Occipital lobe (tissue), 1 donor: ENCODE measurements at regions not wholly inside any gene's neighbourhood (a gene's known extent, or its start where the extent isn't known, plus 50 kb on each side); places are given as distances from the start of the nearest gene placed in this dataset.
"Not testable (repeated sequence)": the region's sequence is repeated elsewhere in the genome, so short reads cannot be mapped to it uniquely, and the experiment has no call there.

Experiments used
- DNase-seq: peaks from one replicate; lab custom pipeline; 2025; lab: John Stamatoyannopoulos, UW

DNA sequence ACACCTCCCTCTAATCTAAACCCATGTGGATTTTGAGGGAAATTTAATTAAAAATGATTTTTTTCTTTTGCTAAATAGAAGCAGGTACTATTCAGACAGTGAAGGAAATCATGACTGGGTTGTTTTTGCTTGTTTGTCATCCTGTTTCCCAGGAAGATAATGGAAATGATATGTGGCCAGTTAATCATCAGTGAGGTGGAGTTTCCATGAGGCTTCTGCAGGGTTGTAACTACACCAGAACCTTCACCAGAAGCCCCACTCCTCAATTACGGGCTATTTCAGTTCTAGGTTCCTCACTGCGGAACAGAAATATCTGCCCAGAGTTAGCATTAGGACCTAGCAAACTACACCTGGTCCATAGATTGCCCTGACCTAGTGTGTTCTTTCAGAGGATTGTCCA, 394.0 kb downstream of the DLEU7 start:
- no peak for DNase-seq

DNA sequence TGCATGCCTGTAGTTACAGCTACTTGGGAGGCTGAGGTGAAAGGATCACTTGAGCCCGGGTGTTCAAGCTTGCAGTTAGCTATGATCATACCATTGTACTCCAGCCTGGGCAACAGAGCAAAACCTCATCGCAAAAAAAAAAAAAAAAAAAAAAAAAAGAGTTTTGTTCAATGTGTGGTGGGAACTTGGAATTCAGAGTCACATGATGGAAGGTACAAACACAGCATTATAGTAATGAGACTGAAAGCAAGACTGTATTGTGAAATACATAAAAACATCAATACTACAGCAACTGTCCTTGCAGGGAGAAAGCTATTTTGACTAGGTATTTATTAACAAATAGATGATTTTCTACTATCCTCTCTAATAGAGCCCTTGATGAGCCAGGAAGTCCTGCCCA, 393.2 kb downstream of the DLEU7 start:
- no peak for DNase-seq

DNA sequence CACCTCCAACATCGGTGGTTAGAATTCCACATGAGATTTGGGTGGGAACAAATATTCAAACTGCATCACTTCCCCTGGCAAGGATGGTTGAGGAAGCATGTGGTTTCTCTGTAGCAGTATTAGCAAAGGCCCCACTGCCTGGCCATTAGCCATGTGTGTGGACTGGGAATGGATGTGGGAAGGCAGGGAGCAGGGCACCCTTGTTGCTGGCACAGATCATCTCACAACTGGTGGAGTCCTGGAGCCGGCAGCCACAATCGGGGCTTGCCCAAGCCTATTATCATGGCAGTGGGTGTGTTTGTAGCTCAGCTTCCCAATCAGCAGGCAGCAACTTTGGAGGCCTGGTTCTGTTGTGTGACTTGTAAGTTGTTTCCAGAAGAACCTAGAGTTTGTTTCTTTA, 391.9 kb downstream of the DLEU7 start:
- DNase-seq, result no peak

DNA sequence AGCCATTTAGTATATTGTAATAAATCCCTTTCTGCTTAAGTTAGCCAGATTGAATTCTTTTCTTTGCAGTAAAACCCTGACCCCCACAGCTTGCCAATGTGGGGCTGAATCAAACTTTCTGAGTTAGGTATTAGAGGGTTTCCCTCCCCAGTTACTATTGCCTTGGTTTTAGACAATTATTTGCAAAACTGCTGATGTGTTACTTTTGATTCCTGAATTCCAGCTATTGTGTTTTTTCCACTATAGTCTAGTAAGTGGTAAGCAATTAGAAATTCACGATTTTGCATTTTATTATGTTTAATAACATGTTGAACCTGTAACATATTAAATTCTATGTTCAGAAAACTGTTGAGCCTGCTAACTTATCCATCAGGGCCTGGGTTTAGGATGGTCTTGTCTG, 391.5 kb downstream of the DLEU7 start:
- no peak for DNase-seq

DNA sequence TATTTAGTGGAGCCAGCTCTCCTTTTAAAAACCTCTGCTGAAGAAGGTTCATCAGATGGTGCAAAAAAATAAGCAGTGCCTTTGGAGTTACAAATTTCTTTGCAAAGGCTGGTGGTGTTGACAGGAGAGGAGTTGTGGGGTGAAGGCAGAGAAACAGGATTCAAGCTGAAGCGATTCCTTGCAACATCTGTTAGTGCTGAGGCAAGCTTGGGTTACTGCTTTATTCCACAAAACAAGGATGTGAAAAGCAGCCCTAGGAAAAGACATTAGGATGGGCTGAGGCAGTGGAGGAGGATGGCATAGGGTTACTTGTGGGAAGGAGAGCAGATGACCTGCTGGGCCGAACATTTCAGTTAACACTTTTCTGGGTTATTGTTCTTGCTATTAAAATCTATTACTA, 390.7 kb downstream of the DLEU7 start:
- DNase-seq, result no peak

DNA sequence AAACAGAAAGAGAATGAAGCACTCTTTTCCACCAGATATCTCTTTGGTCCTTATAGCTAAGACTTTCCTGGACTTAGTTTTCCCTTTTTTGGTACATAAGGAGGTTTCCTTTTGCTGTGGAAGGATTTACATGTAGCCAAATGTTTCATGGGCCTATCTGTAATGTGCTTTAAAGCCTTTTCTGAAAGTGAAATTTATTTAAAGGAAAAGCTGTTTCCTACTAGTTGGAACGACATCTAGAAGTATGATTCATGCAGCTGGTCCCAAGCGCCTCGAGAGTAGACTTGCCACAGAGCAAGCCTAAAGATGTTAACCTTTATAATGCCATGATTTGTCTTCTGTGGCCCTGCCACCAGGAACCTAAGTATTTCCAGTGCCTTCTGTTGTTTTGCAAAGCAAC, 390.3 kb downstream of the DLEU7 start:
- no peak for DNase-seq

DNA sequence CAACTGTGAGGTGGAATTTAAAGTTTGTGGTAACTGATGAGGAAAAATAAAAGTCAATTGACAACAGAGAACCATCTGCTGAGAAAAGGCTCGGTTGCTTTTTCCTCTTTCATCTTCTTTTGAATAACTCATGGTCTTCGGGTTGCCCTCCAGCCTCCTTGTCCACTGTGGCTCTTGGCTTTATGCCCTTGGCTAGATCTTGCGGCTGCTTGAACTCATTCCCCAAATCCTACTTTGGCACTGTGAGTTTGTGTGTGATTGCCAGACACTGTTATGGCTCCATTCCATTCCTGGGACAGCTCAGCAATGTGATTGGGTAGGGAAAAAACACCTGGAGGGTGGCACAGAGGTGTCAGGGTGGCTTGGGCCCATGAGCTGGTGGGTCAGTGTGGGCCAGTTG, 387.4 kb downstream of the DLEU7 start:
- DNase-seq, result no peak

DNA sequence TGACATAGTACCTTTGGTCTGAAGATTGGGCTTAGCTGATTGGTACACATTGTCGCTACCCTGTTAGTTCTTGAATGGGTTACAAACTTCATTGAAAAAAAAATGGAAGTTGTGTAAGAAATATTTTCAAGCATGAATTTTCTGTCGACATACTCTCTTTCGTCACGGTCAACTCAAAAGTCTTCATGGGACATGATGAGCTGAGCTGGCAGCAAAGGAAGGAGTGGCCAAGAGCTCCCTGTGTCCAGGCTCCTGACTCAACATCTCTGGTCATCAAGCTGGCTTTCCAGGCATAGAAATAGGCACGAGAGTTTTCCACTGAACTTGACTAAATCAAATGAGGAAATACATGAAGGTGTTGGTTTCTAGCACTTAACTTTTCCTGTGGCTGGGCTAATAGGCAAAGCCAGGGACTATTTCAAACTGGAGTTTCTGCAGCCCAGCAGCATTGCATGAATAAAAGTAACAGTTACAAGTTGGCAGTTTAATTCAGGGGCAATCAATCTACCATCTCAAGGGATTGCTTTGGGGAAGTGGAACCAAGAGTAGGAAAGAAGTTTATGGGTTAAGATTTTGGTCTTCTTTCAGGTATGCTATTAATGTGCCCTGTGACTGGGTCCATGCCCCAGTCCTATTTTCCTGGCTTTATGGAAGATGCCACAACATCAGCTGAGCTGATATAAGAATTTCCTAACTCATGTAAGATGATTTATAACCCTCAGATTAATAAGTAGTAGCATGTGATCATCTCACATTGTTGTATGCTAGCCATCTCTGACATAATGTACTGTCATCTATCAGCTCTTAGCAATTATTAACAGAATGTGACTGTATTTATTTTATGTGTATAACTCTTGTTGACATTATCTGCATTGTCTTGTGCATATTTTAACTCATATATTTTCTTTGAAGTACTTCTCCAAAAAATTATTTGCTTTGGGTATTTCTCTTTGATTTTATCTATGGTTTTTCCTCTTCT, 385.8 kb downstream of the DLEU7 start:
- DNase-seq, result no peak

DNA sequence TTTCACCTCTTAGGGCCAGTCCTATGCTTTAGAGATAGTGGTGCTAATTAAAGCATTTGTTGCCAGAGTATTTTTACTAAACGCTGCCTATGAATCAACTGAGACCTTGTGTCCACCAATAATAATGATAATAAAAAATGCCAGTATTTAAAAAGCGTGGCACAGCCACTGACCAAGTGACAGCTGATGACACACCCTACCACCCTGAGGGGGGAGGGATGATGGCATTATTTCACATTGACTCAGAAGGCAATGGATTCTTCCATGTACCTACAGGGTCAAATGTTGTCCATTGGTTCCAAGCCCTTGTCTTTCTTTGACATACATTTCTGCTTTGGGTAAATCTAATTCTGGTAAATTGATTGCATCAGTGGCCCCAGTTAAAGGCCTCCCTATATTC, 384.4 kb downstream of the DLEU7 start:
- no peak for DNase-seq

DNA sequence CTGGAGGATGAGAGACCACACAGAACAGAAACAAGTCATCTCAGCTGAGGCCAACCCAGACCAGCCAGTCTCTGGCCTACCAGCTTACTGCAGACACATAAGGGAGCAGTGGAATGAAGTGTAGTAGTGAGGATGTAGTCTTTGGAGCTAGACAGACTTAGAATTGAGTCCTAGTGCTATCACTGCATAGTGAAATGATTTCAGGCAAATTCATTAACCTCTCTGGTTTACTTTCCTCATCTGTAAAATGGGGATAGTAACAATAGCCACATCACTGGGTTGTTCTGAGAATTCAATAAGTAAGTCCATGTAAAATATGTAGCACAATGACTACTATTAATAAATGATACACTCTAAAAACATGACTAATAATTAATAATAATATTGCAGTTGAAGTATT, 383.8 kb downstream of the DLEU7 start:
- DNase-seq, result no peak

DNA sequence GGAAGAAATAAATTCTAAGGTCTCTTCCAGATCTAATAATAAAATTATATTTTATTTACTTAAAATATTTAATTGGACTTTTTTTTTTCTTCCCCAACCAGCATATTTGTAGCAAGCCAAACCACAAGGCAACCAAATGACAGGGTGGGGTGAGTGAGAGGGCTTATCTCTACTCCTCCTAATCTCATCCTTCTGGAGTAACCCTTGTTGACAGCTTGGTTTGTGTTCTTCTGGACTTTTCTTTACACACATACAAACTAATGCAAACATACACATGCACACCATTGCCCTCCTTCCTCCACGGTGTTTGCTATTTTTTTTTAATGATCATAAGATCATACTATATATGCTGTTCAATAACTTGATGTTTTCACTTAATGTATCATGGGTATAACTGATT, 383.1 kb downstream of the DLEU7 start:
- no peak for DNase-seq

DNA sequence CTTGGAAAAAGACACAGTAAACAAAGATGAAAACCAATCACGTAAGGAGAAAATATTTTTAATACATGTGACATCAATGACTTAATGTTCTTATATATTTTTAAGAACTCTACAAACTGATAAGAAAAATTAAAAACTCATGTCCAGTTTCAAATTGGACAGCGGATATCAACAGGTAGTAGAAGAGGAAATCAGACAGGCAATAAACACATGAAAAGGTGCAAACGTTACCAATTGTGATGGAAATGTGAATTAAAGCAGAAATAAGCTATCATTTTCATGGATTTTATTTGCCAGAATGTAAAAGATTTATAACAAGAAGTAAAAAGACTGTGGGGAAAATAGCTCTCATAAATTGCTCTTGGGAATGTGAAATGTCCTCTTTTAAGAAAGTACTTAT, 382.3 kb downstream of the DLEU7 start:
- DNase-seq, result no peak

DNA sequence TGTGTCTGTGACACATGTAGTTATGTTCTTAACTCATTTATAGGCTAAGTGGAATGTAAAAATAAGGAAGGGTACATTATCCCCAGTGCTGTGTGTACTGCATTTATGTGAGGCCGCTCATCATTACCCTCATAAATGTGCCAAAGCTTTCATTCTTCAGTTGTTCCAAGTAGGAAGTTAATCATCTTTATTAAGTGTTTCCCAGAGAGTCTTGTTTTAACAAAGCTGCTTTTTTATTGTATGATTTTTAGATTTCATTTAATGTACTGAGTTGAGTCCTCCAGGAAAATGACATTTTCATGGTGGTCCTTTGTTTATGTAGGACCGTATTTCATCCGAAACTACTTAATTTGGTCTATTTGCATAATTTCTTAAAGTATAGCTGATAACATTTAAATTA, 379.8 kb downstream of the DLEU7 start:
- DNase-seq, result no peak

DNA sequence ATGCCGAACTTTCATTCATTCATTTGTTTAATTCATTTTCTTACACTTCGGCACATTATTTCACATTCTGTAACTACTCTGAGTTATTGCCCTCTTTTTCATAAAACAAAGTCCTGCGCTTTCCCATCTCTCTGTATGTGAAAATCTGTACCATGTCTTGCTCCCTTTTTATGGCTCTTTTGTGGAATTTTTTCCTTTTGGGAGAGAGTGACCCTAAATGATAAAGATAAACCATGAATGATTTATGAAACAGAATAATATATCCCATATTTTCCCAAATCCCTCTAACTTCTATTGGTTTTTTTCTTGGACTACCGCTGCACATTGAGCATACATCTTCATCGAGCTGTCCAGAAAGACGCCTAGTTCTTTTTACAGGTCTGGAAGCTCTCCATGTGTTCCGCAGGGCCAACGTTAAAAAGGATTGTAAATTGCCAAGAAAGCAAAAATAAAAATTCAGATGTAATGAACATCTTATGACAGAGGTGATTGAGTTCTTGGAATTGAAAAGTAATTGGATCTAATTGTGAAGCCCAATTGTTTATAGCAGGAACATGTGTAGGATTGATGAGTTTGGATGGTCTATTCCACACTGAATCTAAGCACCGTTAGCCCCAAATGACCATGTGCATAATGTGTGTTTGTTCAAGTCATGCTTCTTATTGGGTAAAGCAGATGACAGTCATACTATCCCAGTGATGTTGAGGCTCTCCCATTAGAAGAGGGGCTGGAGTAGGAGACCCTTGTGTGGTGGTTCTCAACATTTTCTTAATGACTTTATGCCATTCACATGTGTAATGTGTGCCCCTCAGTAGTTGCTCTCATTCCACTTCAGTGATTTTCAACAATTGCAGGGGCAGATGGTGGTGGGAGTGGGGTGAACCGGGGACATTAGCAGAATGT, 378.9 kb downstream of the DLEU7 start:
- DNase-seq, result no peak

DNA sequence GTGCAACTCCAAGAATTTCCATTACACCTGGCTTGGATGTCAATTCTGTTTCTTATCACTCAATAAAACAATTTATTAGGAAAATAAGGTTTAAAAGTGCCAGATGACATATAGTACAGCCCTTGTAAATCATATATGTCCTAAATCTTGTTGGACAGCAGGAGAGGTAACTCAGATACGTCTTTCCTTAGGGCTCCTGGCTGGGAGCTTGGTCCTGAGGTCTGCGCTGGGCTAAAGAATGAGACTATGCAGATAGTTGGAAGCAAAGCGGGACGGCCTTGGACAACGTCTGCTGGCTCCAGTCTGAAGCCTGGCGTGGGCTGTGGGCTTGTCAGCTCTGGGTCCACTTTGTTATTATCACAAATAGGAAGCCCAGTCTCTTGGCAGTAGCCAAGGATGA, 377.0 kb downstream of the DLEU7 start:
- no peak for DNase-seq

DNA sequence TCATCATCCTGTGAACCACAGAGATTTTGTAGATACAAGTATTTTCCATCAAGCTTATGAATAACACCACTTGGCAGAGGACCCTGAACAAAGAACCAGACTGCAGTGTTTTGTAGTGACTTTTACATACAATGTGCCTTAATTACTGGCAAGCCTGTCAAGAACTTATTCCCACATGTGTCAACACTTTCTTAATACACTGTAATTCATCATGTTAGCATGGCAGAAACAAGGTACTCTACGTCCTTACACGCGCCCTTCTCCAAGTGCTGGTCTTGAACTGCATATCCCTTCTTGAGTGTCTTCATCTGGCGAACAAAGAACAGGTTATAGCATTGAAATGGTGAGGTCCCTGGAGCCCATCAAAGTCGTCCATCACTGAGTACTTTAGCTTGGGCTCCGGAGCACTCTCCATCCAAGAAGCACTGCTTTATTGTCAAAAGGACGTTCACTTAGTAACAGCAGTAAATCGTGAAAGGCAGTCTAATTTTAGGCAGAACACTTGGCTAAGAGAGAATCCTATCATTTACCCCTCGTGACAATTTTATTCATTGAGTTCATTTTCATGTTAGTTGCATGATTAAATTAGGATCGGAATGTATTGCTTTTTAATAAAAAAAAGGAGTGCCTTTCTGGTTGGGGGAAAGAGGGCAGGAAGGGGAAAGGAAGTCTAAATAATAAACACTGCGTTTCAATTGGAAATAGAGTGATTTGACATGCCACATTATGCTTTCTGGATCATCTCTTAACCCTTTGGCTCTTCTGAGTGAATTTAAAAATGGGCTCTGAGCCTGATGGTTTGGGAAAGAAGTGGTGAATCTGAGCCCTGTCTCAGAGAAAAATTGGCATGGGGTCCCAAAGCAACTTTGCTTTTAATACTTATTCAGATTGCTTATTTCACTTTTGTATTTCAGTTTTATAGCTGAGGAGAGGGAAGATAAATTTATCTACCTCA, 376.1 kb downstream of the DLEU7 start:
- DNase-seq, result no peak

DNA sequence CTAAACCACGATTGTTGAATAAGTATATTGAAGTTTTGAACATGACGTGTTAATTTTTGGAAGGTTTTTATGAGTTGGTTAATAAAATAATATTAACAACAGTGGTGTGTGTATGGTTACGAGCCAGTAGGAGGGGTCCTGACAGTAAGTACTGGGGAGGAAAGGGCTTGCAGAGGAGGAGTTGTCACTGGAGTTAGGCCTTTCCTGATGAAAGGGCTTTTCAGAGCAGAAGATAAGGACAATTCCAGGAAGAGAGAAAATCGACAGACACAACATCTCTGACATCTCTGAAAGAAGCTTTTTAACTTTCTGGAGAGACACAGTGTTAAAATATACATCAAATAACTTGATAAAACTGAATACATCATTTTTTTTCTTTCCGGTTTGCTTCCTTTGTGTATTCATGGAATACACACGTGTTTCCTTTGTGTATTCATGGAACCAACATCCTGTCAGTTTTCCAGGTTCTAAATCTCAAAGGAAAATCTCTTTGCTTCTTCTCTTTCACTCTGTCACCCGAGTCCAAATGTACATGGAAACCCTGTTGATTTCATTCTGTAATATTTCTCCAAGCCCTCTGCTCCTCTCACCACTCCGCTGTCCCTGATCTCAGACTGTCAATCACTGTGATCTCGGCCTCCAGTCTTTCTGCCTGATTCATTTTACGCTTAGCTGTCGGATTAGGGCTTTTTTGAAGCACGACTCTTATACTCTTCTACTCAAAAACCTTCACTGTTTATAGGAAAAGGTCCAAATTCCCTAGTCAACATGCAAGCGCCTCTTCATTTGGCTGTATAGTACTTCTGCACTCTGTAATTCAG, 374.4 kb downstream of the DLEU7 start:
- no peak for DNase-seq

DNA sequence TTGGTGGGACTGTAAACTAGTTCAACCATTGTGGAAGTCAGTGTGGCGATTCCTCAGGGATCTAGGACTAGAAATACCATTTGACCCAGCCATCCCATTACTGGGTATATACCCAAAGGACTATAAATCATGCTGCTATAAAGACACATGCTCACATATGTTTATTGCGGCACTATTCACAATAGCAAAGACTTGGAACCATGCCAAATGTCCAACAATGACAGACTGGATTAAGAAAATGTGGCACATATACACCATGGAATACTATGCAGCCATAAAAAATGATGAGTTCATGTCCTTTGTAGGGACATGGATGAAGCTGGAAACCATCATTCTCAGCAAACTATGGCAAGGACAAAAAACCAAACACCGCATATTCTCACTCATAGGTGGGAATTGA, 370.4 kb downstream of the DLEU7 start:
- not testable (repeated sequence) for DNase-seq

DNA sequence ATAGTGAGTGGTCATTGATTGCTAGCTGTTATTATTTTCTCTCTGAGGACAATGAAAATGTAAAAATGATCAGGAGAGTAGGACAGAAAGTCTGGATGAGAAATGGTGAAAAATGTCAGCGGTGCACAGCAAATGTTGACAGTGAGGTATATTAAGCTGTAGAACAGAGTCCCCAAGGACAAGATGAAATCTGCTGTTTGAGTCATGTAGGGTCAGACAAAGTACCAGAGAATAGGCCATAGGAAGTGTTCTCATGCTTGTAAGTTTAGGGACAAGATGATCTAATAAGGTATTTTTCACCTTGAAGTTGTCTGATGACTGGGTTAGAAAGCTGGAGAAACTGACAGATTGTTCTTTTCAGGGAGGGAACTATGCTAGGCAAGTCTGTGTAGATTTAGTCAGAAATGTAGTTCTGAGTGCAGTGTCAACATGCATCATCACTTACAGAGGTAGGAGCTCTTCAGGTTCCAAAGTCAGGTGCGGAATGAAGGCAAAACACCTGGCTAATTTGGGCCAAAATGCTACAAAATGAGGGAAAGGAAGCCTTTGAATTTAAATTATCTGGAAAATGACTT, 369.3 kb downstream of the DLEU7 start:
- no peak for DNase-seq
